Caco-2 (cell line): ENCODE measurements at regions not wholly inside any gene's neighbourhood (a gene's known extent, or its start where the extent isn't known, plus 50 kb on each side); places are given as distances from the start of the nearest gene placed in this dataset.

Experiments used
- BruUV-seq: library from RNA; stranded (reverse); fragments of 400-500 nt; replicated peaks from 2 replicates; lab custom pipeline; 2021; lab: Mats Ljungman, UMichigan
- CTCF ChIA-PET: fragments of 300-600 bp; sonication (Branson Sonifier 250); formaldehyde crosslinking; loops from one replicate; lab custom pipeline; 2022; ENCODE audit warnings: antibody characterized with exemption; lab: Charles Lee
- POLR2A ChIA-PET: fragments of 300-600 bp; sonication (Branson Sonifier 250); formaldehyde crosslinking; loops from one replicate; lab custom pipeline; 2022; ENCODE audit warnings: antibody characterized with exemption; lab: Charles Lee
- DNase-seq, 2 experiments: peaks; one replicate each; pipeline versions ENCODE4 v3.0.0 to v3.0.0-alpha.2; 2020 to 2022
- H3K27me3 ChIP-seq: replicated peaks from 2 replicates; pipeline ENCODE4 v1.6.0; 2011; ENCODE audit warnings: low read length; ENCODE audit not compliant: control insufficient read depth, insufficient read depth
- H3K36me3 ChIP-seq: 2 replicates; pipeline ENCODE4 v1.5.1; 2011; ENCODE audit warnings: low read length; ENCODE audit not compliant: control insufficient read depth, insufficient read depth
- H3K4me1 ChIP-seq: fragments of 250-450 bp; sonication (Bioruptor Pico); 2 replicates; pipeline ENCODE4 v1.5.1; 2020; ENCODE audit warnings: mild to moderate bottlenecking
- H3K4me3 ChIP-seq: 2 replicates; pipeline ENCODE4 v1.5.1; 2011; ENCODE audit warnings: low read depth, mild to moderate bottlenecking, control low read depth, low read length
- H3K9me3 ChIP-seq: fragments of 250-450 bp; sonication (Bioruptor Pico); 2 replicates; pipeline ENCODE4 v1.5.1; 2020; ENCODE audit warnings: mild to moderate bottlenecking, moderate library complexity
- H3K27ac Mint-ChIP-seq: one replicate; pipeline ENCODE4 v1.8.0; 2022; ENCODE audit warnings: mixed read lengths; ENCODE audit not compliant: unreplicated experiment
- H3K27me3 Mint-ChIP-seq: one replicate; pipeline ENCODE4 v1.8.0; 2022; ENCODE audit warnings: mixed read lengths; ENCODE audit not compliant: insufficient read depth, unreplicated experiment
- H3K36me3 Mint-ChIP-seq: one replicate; pipeline ENCODE4 v1.8.0; 2022; ENCODE audit warnings: mild to moderate bottlenecking, mixed read lengths; ENCODE audit not compliant: insufficient read depth, unreplicated experiment
- H3K4me1 Mint-ChIP-seq: one replicate; pipeline ENCODE4 v1.8.0; 2022; ENCODE audit warnings: low read depth, mixed read lengths; ENCODE audit not compliant: unreplicated experiment
- H3K4me3 Mint-ChIP-seq: one replicate; pipeline ENCODE4 v1.8.0; 2022; ENCODE audit warnings: mild to moderate bottlenecking, moderate library complexity, mixed read lengths; ENCODE audit not compliant: unreplicated experiment
- H3K9me3 Mint-ChIP-seq: one replicate; pipeline ENCODE4 v1.8.0; 2022; ENCODE audit warnings: mixed read lengths; ENCODE audit not compliant: unreplicated experiment
- intact Hi-C: fragments of 100-400 bp; cut with micrococcal nuclease; formaldehyde crosslinking; loops from one replicate; pipeline ENCODE4 v1.10.0; 2022; ENCODE audit not compliant: unreplicated experiment
- TF ChIP-seq, protein P1 (sequence below), 2 experiments: fragments of 200-600 bp in 1 of 2; IDR thresholded peaks; 1 replicate in 1 of 2; 2 replicates in 1 of 2; pipeline versions ENCODE4 v1.5.1 to v1.8.0; 2011 to 2022; ENCODE audit warnings: antibody characterized with exemption in 1 of 2, control low read depth in 1 of 2, inconsistent platforms in 1 of 2, low read depth in 1 of 2, low read length in 1 of 2, mild to moderate bottlenecking in 1 of 2, moderate library complexity in 1 of 2; ENCODE audit not compliant: insufficient read depth in 1 of 2, severe bottlenecking in 1 of 2, unreplicated experiment in 1 of 2

DNA sequence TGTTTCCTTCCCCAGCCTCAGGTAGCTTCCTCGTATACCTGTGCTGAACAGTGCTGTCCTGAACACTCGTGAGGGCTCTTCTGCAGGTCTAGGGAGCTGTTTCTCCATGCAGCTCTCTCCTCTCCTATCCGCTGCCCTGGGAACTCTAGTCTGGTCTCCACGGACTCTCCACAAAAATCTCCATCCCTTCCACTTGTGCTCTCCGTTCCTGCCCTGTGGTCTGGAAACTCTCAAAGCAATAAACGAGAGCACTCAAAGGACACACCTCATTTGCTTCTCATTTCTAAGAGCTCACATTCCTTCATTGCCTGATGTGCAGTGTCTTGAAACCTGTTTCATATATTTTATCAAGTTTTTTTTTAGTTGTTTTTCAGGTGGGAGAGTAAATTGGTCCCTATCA, 235.9 kb upstream of the RGS17 start:
- H3K4me1 ChIP-seq, result no peaks in the 10 kb centered on the region
- H3K9me3 ChIP-seq, result no peaks in the 10 kb centered on the region
- peaks cover 3% of the 10 kb centered on the region for H3K27me3 Mint-ChIP-seq
- POLR2A ChIA-PET, result no interaction called here
- H3K36me3 Mint-ChIP-seq, result no peaks in the 10 kb centered on the region
- TF ChIP-seq, protein P1, sequence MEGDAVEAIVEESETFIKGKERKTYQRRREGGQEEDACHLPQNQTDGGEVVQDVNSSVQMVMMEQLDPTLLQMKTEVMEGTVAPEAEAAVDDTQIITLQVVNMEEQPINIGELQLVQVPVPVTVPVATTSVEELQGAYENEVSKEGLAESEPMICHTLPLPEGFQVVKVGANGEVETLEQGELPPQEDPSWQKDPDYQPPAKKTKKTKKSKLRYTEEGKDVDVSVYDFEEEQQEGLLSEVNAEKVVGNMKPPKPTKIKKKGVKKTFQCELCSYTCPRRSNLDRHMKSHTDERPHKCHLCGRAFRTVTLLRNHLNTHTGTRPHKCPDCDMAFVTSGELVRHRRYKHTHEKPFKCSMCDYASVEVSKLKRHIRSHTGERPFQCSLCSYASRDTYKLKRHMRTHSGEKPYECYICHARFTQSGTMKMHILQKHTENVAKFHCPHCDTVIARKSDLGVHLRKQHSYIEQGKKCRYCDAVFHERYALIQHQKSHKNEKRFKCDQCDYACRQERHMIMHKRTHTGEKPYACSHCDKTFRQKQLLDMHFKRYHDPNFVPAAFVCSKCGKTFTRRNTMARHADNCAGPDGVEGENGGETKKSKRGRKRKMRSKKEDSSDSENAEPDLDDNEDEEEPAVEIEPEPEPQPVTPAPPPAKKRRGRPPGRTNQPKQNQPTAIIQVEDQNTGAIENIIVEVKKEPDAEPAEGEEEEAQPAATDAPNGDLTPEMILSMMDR (IDR thresholded peaks at IDR 0.05; ENCODE audit: insufficient read depth in 1 of 2, low read depth in 1 of 2, low read length in 1 of 2, severe bottlenecking in 1 of 2, unreplicated experiment in 1 of 2), result no peak
- intact Hi-C loops, result no loop called here
- no peaks in the 10 kb centered on the region for H3K36me3 ChIP-seq
- H3K9me3 Mint-ChIP-seq, result no peaks in the 10 kb centered on the region
- H3K4me1 Mint-ChIP-seq, result no peaks in the 10 kb centered on the region
- no peak for DNase-seq
- H3K4me3 Mint-ChIP-seq, result no peak overlapping the region
- CTCF ChIA-PET, result no interaction called here
- no peak overlapping the region for H3K27ac Mint-ChIP-seq
- no peaks in the 10 kb centered on the region; the same call in 1 of the 2 replicates for H3K27me3 ChIP-seq
- no TSS peak for BruUV-seq
- no peak overlapping the region for H3K4me3 ChIP-seq

DNA sequence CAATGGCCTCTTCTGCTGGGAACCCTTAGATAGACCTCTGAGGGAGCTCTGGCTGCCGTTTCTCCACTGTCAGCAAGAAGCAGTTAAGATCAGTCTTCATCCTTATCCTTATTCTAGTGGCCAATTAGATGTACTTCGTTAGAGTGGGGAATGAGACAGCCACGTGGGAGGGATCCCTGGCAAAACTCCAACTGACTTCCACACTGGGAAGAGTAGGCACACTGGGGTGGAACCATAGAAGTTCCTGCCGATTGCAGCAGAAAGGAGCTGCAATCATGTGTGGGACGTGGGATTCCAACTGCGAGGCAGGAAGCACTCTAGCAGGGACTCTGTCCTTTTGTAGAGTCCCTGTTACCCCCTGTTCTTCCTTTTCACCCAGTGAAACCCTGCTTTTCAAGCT, 226.3 kb upstream of the RGS17 start:
- TF ChIP-seq, protein P1 (IDR thresholded peaks at IDR 0.05; ENCODE audit: insufficient read depth in 1 of 2, low read depth in 1 of 2, low read length in 1 of 2, severe bottlenecking in 1 of 2, unreplicated experiment in 1 of 2), result no peak
- DNase-seq, result no peak
- Mint-ChIP-seq H3K9me3 (no peaks in the 10 kb centered on the region), H3K27ac (no peak overlapping the region), H3K4me1 (no peaks in the 10 kb centered on the region), H3K36me3 (no peaks in the 10 kb centered on the region), H3K4me3 (no peak overlapping the region), H3K27me3 (peaks cover 6% of the 10 kb centered on the region)
- ChIA-PET CTCF (no interaction called here), POLR2A (no interaction called here)
- intact Hi-C loops, result loop anchor here (2.0 to 5.0 kb wide), 2 partner anchors 29 to 120 kb away; no protein-coding TSS in a partner anchor
- Histone ChIP-seq H3K36me3 (no peaks in the 10 kb centered on the region), H3K4me1 (no peaks in the 10 kb centered on the region), H3K27me3 (no peaks in the 10 kb centered on the region), H3K4me3 (no peak overlapping the region), H3K9me3 (no peaks in the 10 kb centered on the region)
- no TSS peak for BruUV-seq

DNA sequence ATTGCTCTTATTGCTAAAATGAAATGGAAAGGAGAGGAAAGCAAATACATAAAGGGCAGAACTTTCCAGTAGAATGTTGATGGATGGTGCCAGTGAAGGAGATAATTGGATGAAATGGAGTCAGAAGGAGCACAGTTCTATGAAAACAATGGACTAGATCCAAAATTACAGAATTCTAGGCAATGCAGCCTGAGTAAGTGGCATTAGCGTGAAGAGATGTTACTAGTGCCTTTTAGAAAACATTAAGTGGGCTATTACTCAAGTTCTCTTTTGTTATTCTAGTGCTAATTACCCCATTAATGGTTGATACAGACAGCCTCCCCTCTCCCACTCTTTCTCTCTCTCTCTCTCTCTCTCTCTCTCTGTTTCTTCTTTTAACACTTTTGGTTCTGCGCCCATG, 209.5 kb upstream of the RGS17 start:
- Histone ChIP-seq H3K9me3 (no peaks in the 10 kb centered on the region), H3K27me3 (no peaks in the 10 kb centered on the region), H3K4me1 (no peaks in the 10 kb centered on the region), H3K4me3 (no peak overlapping the region), H3K36me3 (no peaks in the 10 kb centered on the region)
- Mint-ChIP-seq H3K4me3 (no peak overlapping the region), H3K4me1 (no peaks in the 10 kb centered on the region), H3K9me3 (peaks cover 8% of the 10 kb centered on the region), H3K27ac (no peak overlapping the region), H3K36me3 (no peaks in the 10 kb centered on the region), H3K27me3 (peaks cover 3% of the 10 kb centered on the region)
- ChIA-PET POLR2A (no interaction called here), CTCF (no interaction called here)
- TF ChIP-seq, protein P1 (IDR thresholded peaks at IDR 0.05; ENCODE audit: insufficient read depth in 1 of 2, low read depth in 1 of 2, low read length in 1 of 2, severe bottlenecking in 1 of 2, unreplicated experiment in 1 of 2), result no peak
- intact Hi-C loops, result no loop called here
- DNase-seq, result no peak
- no TSS peak for BruUV-seq
